GM12878 (cell line): ENCODE measurements at regions not wholly inside any gene's neighbourhood (a gene's known extent, or its start where the extent isn't known, plus 50 kb on each side); places are given as distances from the start of the nearest gene placed in this dataset.

ENCODE experiments used
- BCLAF1 ChIP-seq: fragments of 450-650 bp; IDR thresholded peaks from 2 replicates; pipeline ENCODE4 v1.6.1; 2017; ENCODE audit warnings: antibody characterized with exemption, mild to moderate bottlenecking, moderate library complexity
- BMI1 ChIP-seq: fragments of 450-650 bp; IDR thresholded peaks from 2 replicates; pipeline ENCODE4 v1.6.1; 2016; ENCODE audit warnings: mild to moderate bottlenecking, moderate library complexity, borderline replicate concordance
- CTCF ChIP-seq, 3 experiments: IDR thresholded peaks in 2 of 3; conservative IDR thresholded peaks in 1 of 3; 2 replicates each; pipeline ENCODE4 v1.5.1; 2011; ENCODE audit warnings: low read depth in 3 of 3, low read length in 3 of 3, mild to moderate bottlenecking in 3 of 3, control low read depth in 2 of 3, moderate library complexity in 2 of 3, inconsistent platforms in 1 of 3, mixed read lengths in 1 of 3; ENCODE audit not compliant: control insufficient read depth in 2 of 3, insufficient read depth in 1 of 3; ENCODE audit errors: extremely low read depth in 1 of 3
- E2F4 ChIP-seq: IDR thresholded peaks from 2 replicates; pipeline ENCODE4 v1.6.1; 2012; ENCODE audit warnings: low read depth, low read length, improper control_type of control experiment
- NFYB ChIP-seq: IDR thresholded peaks from 2 replicates; pipeline ENCODE4 v1.6.1; 2011; ENCODE audit warnings: low read depth, mild to moderate bottlenecking, low read length, improper control_type of control experiment, moderate library complexity; ENCODE audit not compliant: insufficient read depth
- PML ChIP-seq: IDR thresholded peaks from 2 replicates; pipeline ENCODE4 v1.6.1; 2012; ENCODE audit warnings: low read length, inconsistent platforms
- SMARCA5 ChIP-seq: fragments of 450-650 bp; IDR thresholded peaks from 2 replicates; pipeline ENCODE4 v1.6.1; 2017; ENCODE audit warnings: mild to moderate bottlenecking
- SMC3 ChIP-seq: IDR thresholded peaks from 2 replicates; pipeline ENCODE4 v1.6.1; 2011; ENCODE audit warnings: low read length, improper control_type of control experiment, borderline replicate concordance
- TAF1 ChIP-seq: IDR thresholded peaks from 2 replicates; pipeline ENCODE4 v1.6.1; 2011; ENCODE audit warnings: mild to moderate bottlenecking, low read depth, low read length, borderline replicate concordance

- TF ChIP-seq PML (no peak), CTCF (IDR thresholded peaks at IDR 0.05 in 2 of 3, conservative IDR thresholded peaks at IDR 0.05 in 1 of 3; ENCODE audit: control insufficient read depth in 2 of 3, extremely low read depth in 1 of 3, insufficient read depth in 1 of 3, low read depth in 3 of 3, low read length in 3 of 3) (no peak), TAF1 (no peak), SMARCA5 (no peak), BCLAF1 (no peak), BMI1 (no peak), E2F4 (no peak), SMC3 (no peak), NFYB (no peak)
Observed at GRCh38 chr1:14194511-14194910, 404.0 kb upstream of the KAZN start.
